DND-41 (cell line): ENCODE measurements at regions not wholly inside any gene's neighbourhood (a gene's known extent, or its start where the extent isn't known, plus 50 kb on each side); places are given as distances from the start of the nearest gene placed in this dataset.

ENCODE experiments used
- ATAC-seq: fragments of 200-7000 bp; cut with Tn5 transposase; 3 replicates; pipeline ENCODE4 v1.9.1; 2021; ENCODE audit warnings: low read depth; ENCODE audit not compliant: insufficient read depth
- DNase-seq: peaks from one replicate; pipeline ENCODE4 v3.0.0-alpha.2; 2020
- H2AFZ ChIP-seq: 2 replicates; pipeline ENCODE4 v1.6.0; 2012; ENCODE audit warnings: low read depth, low read length
- H3K27ac ChIP-seq: 2 replicates; pipeline ENCODE4 v1.5.1; 2012; ENCODE audit warnings: low read length, inconsistent platforms
- H3K27me3 ChIP-seq: fragments of 200-600 bp; sonication (generic); 2 replicates; pipeline ENCODE4 v1.6.0; 2012; ENCODE audit warnings: low read length, mild to moderate bottlenecking, inconsistent platforms; ENCODE audit not compliant: insufficient read depth, poor library complexity
- H3K36me3 ChIP-seq: 2 replicates; pipeline ENCODE4 v1.5.1; 2012; ENCODE audit warnings: low read length, inconsistent platforms; ENCODE audit not compliant: insufficient read depth
- H3K4me1 ChIP-seq: 2 replicates; pipeline ENCODE4 v1.5.1; 2012; ENCODE audit warnings: mild to moderate bottlenecking, low read length; ENCODE audit not compliant: insufficient read depth
- H3K4me2 ChIP-seq: 2 replicates; pipeline ENCODE4 v1.6.0; 2012; ENCODE audit warnings: mild to moderate bottlenecking, moderate library complexity, low read length, inconsistent platforms; ENCODE audit not compliant: insufficient read depth
- H3K4me3 ChIP-seq, 2 experiments: fragments of 200-600 bp in 1 of 2; shearing (Covaris generic) in 1 of 2; 2 replicates each; pipeline ENCODE4 v1.5.1; 2012 to 2016; ENCODE audit warnings: inconsistent platforms in 2 of 2, low read length in 2 of 2, mild to moderate bottlenecking in 2 of 2, low read depth in 1 of 2, moderate library complexity in 1 of 2
- H3K79me2 ChIP-seq: 2 replicates; pipeline ENCODE4 v1.6.0; 2012; ENCODE audit warnings: low read length, inconsistent platforms; ENCODE audit not compliant: insufficient read depth
- H3K9ac ChIP-seq: 2 replicates; pipeline ENCODE4 v1.6.0; 2012; ENCODE audit warnings: low read depth, mild to moderate bottlenecking, inconsistent platforms, low read length, moderate library complexity
- H3K9me3 ChIP-seq: 2 replicates; pipeline ENCODE4 v1.5.1; 2012; ENCODE audit warnings: low read length, moderate library complexity, mild to moderate bottlenecking, inconsistent platforms; ENCODE audit not compliant: insufficient read depth, severe bottlenecking
- H4K20me1 ChIP-seq: 2 replicates; pipeline ENCODE4 v1.6.0; 2012; ENCODE audit warnings: low read length; ENCODE audit not compliant: insufficient read depth
- EZH2 ChIP-seq: IDR thresholded peaks from 3 replicates; pipeline ENCODE4 v1.6.1; 2012; ENCODE audit warnings: borderline replicate concordance, low read depth, mild to moderate bottlenecking, moderate library complexity, low read length, inconsistent platforms; ENCODE audit not compliant: severe bottlenecking
- TF ChIP-seq, protein P1 (sequence below): IDR thresholded peaks from 2 replicates; pipeline ENCODE4 v1.5.1; 2012; ENCODE audit warnings: borderline replicate concordance, low read length, moderate library complexity, mild to moderate bottlenecking; ENCODE audit not compliant: poor library complexity, severe bottlenecking; ENCODE audit errors: extremely low read depth

DNA sequence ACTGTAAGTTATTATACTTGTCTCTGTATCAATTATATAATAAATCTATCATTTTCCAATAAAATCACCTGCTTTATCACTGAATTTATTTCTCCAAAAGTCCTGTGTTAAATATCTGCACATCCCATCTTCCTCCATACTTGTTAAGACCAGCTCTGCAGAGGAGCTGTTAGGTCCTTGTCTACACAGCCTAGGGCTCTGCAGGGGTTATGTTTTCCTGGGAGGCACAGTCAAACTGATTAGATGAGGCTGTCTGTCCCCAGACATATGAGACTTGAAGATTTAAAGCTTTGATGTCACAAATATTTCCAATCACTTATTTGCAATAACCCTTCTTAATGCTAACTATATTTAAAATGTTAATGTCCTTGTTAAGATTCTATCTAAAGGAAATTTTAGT, 446.8 kb downstream of the TRAM1L1 start:
- Histone ChIP-seq H3K4me3 (no peak overlapping the region), H2AFZ (no peak overlapping the region), H3K27me3 (no peaks in the 10 kb centered on the region), H3K36me3 (no peaks in the 10 kb centered on the region), H3K79me2 (no peaks in the 10 kb centered on the region), H3K4me1 (no peaks in the 10 kb centered on the region), H4K20me1 (no peaks in the 10 kb centered on the region), H3K9ac (no peak overlapping the region), H3K27ac (no peak overlapping the region), H3K4me2 (no peak overlapping the region), H3K9me3 (no peaks in the 10 kb centered on the region)
- ATAC-seq (no peak), DNase-seq (no peak)
- no peak for TF ChIP-seq EZH2
- TF ChIP-seq, protein P1, sequence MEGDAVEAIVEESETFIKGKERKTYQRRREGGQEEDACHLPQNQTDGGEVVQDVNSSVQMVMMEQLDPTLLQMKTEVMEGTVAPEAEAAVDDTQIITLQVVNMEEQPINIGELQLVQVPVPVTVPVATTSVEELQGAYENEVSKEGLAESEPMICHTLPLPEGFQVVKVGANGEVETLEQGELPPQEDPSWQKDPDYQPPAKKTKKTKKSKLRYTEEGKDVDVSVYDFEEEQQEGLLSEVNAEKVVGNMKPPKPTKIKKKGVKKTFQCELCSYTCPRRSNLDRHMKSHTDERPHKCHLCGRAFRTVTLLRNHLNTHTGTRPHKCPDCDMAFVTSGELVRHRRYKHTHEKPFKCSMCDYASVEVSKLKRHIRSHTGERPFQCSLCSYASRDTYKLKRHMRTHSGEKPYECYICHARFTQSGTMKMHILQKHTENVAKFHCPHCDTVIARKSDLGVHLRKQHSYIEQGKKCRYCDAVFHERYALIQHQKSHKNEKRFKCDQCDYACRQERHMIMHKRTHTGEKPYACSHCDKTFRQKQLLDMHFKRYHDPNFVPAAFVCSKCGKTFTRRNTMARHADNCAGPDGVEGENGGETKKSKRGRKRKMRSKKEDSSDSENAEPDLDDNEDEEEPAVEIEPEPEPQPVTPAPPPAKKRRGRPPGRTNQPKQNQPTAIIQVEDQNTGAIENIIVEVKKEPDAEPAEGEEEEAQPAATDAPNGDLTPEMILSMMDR = no peak

DNA sequence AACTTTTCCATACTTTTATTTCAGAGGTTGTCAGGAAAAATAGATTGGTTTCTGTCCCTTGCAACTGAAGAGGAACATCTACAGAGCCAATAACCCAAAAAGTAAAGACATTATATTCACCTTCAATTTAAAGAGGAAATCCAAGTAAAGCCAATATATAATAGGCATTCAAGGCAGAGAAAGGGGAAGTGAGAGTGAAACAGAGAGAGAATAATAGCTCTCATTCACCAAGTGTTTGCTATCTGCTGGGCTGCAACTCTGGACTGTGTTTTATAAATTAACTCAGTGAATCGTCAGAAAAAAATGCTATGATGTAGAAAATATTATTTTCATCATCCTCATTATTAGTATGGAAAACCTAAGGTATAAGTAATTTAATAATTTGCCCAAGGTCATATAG, 448.5 kb downstream of the TRAM1L1 start:
- Histone ChIP-seq H4K20me1 (no peaks in the 10 kb centered on the region), H3K36me3 (no peaks in the 10 kb centered on the region), H3K27me3 (no peaks in the 10 kb centered on the region), H3K9me3 (no peaks in the 10 kb centered on the region), H3K27ac (no peak overlapping the region), H2AFZ (no peak overlapping the region), H3K4me2 (no peak overlapping the region), H3K79me2 (no peaks in the 10 kb centered on the region), H3K4me1 (no peaks in the 10 kb centered on the region), H3K9ac (no peak overlapping the region), H3K4me3 (no peak overlapping the region)
- ATAC-seq (no peak), DNase-seq (no peak)
- TF ChIP-seq, protein P1 = no peak
- TF ChIP-seq EZH2 = no peak

DNA sequence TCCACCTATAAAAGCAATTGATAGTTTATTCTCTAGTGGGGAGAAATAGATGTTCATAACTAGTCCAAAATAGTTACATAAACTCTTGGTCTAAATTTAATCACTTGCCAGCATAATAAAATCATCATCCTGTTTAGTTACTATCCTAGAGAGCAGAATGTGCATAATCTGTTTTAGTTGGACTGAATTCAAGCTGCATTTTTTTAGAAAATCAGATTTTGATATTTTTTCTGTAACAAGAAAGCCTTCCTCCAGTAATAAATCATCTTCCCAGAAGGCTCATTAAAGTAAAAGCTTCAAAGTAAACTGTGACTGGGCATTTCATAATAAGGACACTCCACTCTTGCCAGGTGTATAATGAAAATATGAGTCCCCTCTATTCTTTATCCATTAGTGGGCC, 453.1 kb downstream of the TRAM1L1 start:
- no peaks in the 10 kb centered on the region for H4K20me1 ChIP-seq
- no peak overlapping the region for H2AFZ ChIP-seq
- H3K4me2 ChIP-seq = no peak overlapping the region
- DNase-seq = no peak
- no peak overlapping the region for H3K27ac ChIP-seq
- TF ChIP-seq, protein P1 = no peak
- TF ChIP-seq EZH2 = no peak
- H3K27me3 ChIP-seq = no peaks in the 10 kb centered on the region
- no peak overlapping the region for H3K4me3 ChIP-seq
- no peaks in the 10 kb centered on the region for H3K9me3 ChIP-seq
- ATAC-seq = no peak
- H3K36me3 ChIP-seq = no peaks in the 10 kb centered on the region
- peaks cover 3% of the 10 kb centered on the region; the same call in 1 of the 2 replicates for H3K4me1 ChIP-seq
- H3K79me2 ChIP-seq = no peaks in the 10 kb centered on the region
- no peak overlapping the region for H3K9ac ChIP-seq

DNA sequence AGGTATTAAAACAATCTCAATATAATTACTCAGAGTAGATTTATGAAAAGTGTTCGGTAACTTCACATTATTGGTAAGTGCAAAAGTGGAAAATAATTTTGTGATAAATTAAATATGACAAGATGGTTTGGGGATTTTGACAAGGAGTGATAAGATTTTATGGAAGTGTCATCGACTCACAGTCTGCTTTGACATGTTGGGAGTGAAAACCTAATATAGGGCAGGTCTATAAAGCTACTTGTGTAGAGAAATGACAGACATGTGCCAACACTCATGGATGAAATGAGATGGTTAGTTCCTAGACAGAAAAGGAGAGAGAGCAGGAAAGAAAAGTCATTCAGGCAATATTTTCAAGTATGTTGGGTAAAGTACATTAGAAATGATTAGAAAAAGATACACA, 456.8 kb downstream of the TRAM1L1 start:
- ATAC-seq (no peak), DNase-seq (no peak)
- H3K4me3 ChIP-seq = no peak overlapping the region
- no peaks in the 10 kb centered on the region for H3K9me3 ChIP-seq
- no peak overlapping the region for H3K9ac ChIP-seq
- H4K20me1 ChIP-seq = no peaks in the 10 kb centered on the region
- no peaks in the 10 kb centered on the region for H3K79me2 ChIP-seq
- TF ChIP-seq, protein P1 = no peak
- TF ChIP-seq EZH2 = no peak
- no peak overlapping the region for H2AFZ ChIP-seq
- H3K36me3 ChIP-seq = no peaks in the 10 kb centered on the region
- no peak overlapping the region for H3K27ac ChIP-seq
- peaks cover 3% of the 10 kb centered on the region; the same call in 1 of the 2 replicates for H3K4me1 ChIP-seq
- no peak overlapping the region for H3K4me2 ChIP-seq
- H3K27me3 ChIP-seq = no peaks in the 10 kb centered on the region
